ENCODE measurements at regions not wholly inside any gene's neighbourhood (a gene's known extent, or its start where the extent isn't known, plus 50 kb on each side); places are given as distances from the start of the nearest gene placed in this dataset.

- 0 out of 2 replicates have a peak, but pooled peaks cover 3% of the 10 kb centered on the region for H3K27me3 ChIP-seq (ENCODE audit: low read length)
- no peaks in the 10 kb centered on the region for H4K20me1 ChIP-seq (ENCODE audit: low read length)
- intact Hi-C loops (cut with micrococcal nuclease), result no loop called here
- H2AFZ ChIP-seq (ENCODE audit: low read length), result no peak overlapping the region
- no peaks in the 10 kb centered on the region for H3K9me2 ChIP-seq (replicated peaks; ENCODE audit: low read length)
- no peak overlapping the region for H3K4me2 ChIP-seq (ENCODE audit: low read length)
- no TSS peak for BruUV-seq (replicated peaks)
- DNase-seq (no peak), ATAC-seq (no peak)
- CTCF ChIA-PET, result no interaction called here
- no peak overlapping the region for H3K27ac ChIP-seq (ENCODE audit: low read length)
- no peaks in the 10 kb centered on the region for H3K36me3 ChIP-seq (ENCODE audit: low read depth, low read length)
- no peak overlapping the region for H3K4me3 ChIP-seq (ENCODE audit: low read length)
- no peak overlapping the region for H3K9ac ChIP-seq (ENCODE audit: low read length)
- H3F3A ChIP-seq (ENCODE audit: low read length, unreplicated experiment), result no peaks in the 10 kb centered on the region
- no peaks in the 10 kb centered on the region for H3K4me1 ChIP-seq (ENCODE audit: insufficient read depth, low read length)
- TF ChIP-seq EZH2phosphoT487 (IDR thresholded peaks at IDR 0.05; ENCODE audit: borderline replicate concordance, low read length) (no peak), CTCF (conservative IDR thresholded peaks at IDR 0.05; ENCODE audit: low read depth, low read length) (no peak), EZH2 (IDR thresholded peaks at IDR 0.05; ENCODE audit: low read length, unreplicated experiment) (no peak)
- no peaks in the 10 kb centered on the region for H3K79me2 ChIP-seq (ENCODE audit: low read length)
- H3K9me3 ChIP-seq (ENCODE audit: low read length), result peaks cover 13% of the 10 kb centered on the region; the same call in 1 of the 2 replicates
- POLR2A ChIA-PET (ENCODE audit: unreplicated experiment), result no interaction called here
Measured at GRCh38 chr3:117104792-117105191, 395.2 kb downstream of the TUSC7 start.

DNA sequence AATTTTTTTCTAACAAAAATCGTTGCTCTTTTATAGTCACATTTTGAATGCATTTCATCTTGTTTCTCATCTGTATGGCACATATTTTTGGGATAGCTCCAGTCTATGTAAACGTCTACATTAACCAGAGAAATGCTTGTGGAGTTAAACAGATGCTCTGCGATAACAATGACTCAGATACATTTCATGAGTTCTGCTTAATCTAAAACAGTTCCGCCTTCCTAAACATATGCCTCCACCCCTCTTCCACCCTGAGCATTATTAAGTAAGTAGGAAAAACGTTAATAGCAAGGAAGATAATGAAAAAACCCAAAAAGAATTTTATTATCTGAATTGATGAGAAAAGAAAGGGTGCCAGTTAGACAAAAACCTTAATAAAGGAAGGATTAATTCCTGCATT, 396.1 kb downstream of the TUSC7 start:
- DNase-seq, result no peak

More for the DNA sequence above, 396.1 kb downstream of the TUSC7 start:
- H3K4me3 ChIP-seq (ENCODE audit: low read length), result no peak overlapping the region
- ChIA-PET CTCF (no interaction called here), POLR2A (ENCODE audit: unreplicated experiment) (no interaction called here)
- ATAC-seq, result no peak
- H2AFZ ChIP-seq (ENCODE audit: low read length), result no peak overlapping the region
- TF ChIP-seq EZH2phosphoT487 (IDR thresholded peaks at IDR 0.05; ENCODE audit: borderline replicate concordance, low read length) (no peak), CTCF (conservative IDR thresholded peaks at IDR 0.05; ENCODE audit: low read depth, low read length) (no peak), EZH2 (IDR thresholded peaks at IDR 0.05; ENCODE audit: low read length, unreplicated experiment) (no peak)
- H3K9me3 ChIP-seq (ENCODE audit: low read length), result peaks cover 18% of the 10 kb centered on the region; the same call in 1 of the 2 replicates
- H3K36me3 ChIP-seq (ENCODE audit: low read depth, low read length), result no peaks in the 10 kb centered on the region
- H3K27ac ChIP-seq (ENCODE audit: low read length), result no peak overlapping the region
- H3K79me2 ChIP-seq (ENCODE audit: low read length), result no peaks in the 10 kb centered on the region
- no peaks in the 10 kb centered on the region for H3K9me2 ChIP-seq (replicated peaks; ENCODE audit: low read length)
- H3F3A ChIP-seq (ENCODE audit: low read length, unreplicated experiment), result no peaks in the 10 kb centered on the region
- intact Hi-C loops (cut with micrococcal nuclease), result no loop called here
- H3K27me3 ChIP-seq (ENCODE audit: low read length), result 0 out of 2 replicates have a peak, but pooled peaks cover 3% of the 10 kb centered on the region
- no peaks in the 10 kb centered on the region for H4K20me1 ChIP-seq (ENCODE audit: low read length)
- H3K4me2 ChIP-seq (ENCODE audit: low read length), result no peak overlapping the region
- H3K4me1 ChIP-seq (ENCODE audit: insufficient read depth, low read length), result no peaks in the 10 kb centered on the region
- H3K9ac ChIP-seq (ENCODE audit: low read length), result no peak overlapping the region
- BruUV-seq (replicated peaks), result no TSS peak

All from PC-3 (cell line).